SK-N-SH (cell line): ENCODE measurements at regions not wholly inside any gene's neighbourhood (a gene's known extent, or its start where the extent isn't known, plus 50 kb on each side); places are given as distances from the start of the nearest gene placed in this dataset.

ENCODE experiments used
- CTCF ChIA-PET: fragments of 300-600, 350-600 bp; formaldehyde crosslinking; extraction: SDS; loops from one replicate; lab custom pipeline; 2021; lab: Yijun Ruan, JAX
- POLR2A ChIA-PET: fragments of 350-600 bp; sonication (Branson Sonifier 250); formaldehyde crosslinking; extraction: SDS; loops from one replicate; lab custom pipeline; 2020; ENCODE audit warnings: antibody characterized with exemption, inconsistent platforms; lab: Yijun Ruan, JAX
- DNase-seq: peaks from one replicate; pipeline ENCODE4 v3.0.0; 2012
- H2AFZ ChIP-seq: fragments of 200-600 bp; sonication (generic); 2 replicates; pipeline ENCODE4 v1.8.1; 2016; ENCODE audit warnings: antibody characterized with exemption, mild to moderate bottlenecking, low read depth
- H3F3A ChIP-seq: fragments of 200-600 bp; sonication (generic); replicated peaks from 2 replicates; pipeline ENCODE3; 2016; ENCODE audit warnings: antibody characterized with exemption, mild to moderate bottlenecking; ENCODE audit not compliant: insufficient read depth
- H3K27ac ChIP-seq, 2 experiments: fragments of 200-500 bp in 1 of 2; fragments of 200-600 bp in 1 of 2; sonication (Bioruptor generic) in 1 of 2; sonication (generic), shearing (Covaris generic) in 1 of 2; 2 replicates each; pipeline versions ENCODE4 v1.5.1 to v1.6.1; 2014 to 2016; ENCODE audit warnings: low read depth in 2 of 2, inconsistent platforms in 1 of 2, low read length in 1 of 2, mild to moderate bottlenecking in 1 of 2, mixed read lengths in 1 of 2
- H3K27me3 ChIP-seq: fragments of 200-600 bp; sonication (generic), shearing (Covaris generic); 2 replicates; pipeline ENCODE4 v1.6.1; 2016; ENCODE audit warnings: mixed run types; ENCODE audit not compliant: insufficient read depth
- H3K36me3 ChIP-seq, 2 experiments: fragments of 200-500 bp in 1 of 2; fragments of 200-600 bp in 1 of 2; sonication (Bioruptor generic) in 1 of 2; sonication (generic) in 1 of 2; replicated peaks in 1 of 2; 2 replicates each; pipeline versions ENCODE3 to v1.5.1; 2014 to 2016; ENCODE audit warnings: low read length in 1 of 2, mild to moderate bottlenecking in 1 of 2; ENCODE audit not compliant: insufficient read depth in 2 of 2, control insufficient read depth in 1 of 2
- H3K4me1 ChIP-seq, 2 experiments: fragments of 200-500 bp in 1 of 2; fragments of 200-600 bp in 1 of 2; sonication (Bioruptor generic) in 1 of 2; sonication (generic), shearing (Covaris generic) in 1 of 2; 2 replicates each; pipeline versions ENCODE4 v1.5.1 to v1.6.1; 2014 to 2016; ENCODE audit warnings: low read depth in 1 of 2, low read length in 1 of 2, mixed run types in 1 of 2; ENCODE audit not compliant: insufficient read depth in 2 of 2, control insufficient read depth in 1 of 2
- H3K4me2 ChIP-seq: fragments of 200-600 bp; sonication (generic), shearing (Covaris generic); 2 replicates; pipeline ENCODE4 v1.6.1; 2017; ENCODE audit warnings: mixed run types
- H3K4me3 ChIP-seq, 2 experiments: fragments of 200-500 bp in 1 of 2; fragments of 200-600 bp in 1 of 2; sonication (Bioruptor generic) in 1 of 2; sonication (generic), shearing (Covaris generic) in 1 of 2; 2 replicates each; pipeline versions ENCODE4 v1.5.1 to v1.8.1; 2014 to 2016; ENCODE audit warnings: low read depth in 2 of 2, inconsistent platforms in 1 of 2, low read length in 1 of 2, mild to moderate bottlenecking in 1 of 2, mixed read lengths in 1 of 2, moderate library complexity in 1 of 2
- H3K79me2 ChIP-seq: fragments of 200-600 bp; sonication (generic); 2 replicates; pipeline ENCODE4 v1.8.1; 2017; ENCODE audit warnings: mild to moderate bottlenecking; ENCODE audit not compliant: insufficient read depth
- H3K9ac ChIP-seq: fragments of 200-600 bp; sonication (generic); 2 replicates; pipeline ENCODE4 v1.6.1; 2017; ENCODE audit warnings: mixed run types
- H3K9me2 ChIP-seq: fragments of 200-600 bp; sonication (generic); 2 replicates; pipeline ENCODE4 v1.6.1; 2017; ENCODE audit warnings: mixed run types
- H3K9me3 ChIP-seq: fragments of 200-600 bp; sonication (generic); 2 replicates; pipeline ENCODE4 v1.6.1; 2017; ENCODE audit warnings: mixed run types, mild to moderate bottlenecking, moderate library complexity
- H4K20me1 ChIP-seq: fragments of 200-600 bp; sonication (generic); 2 replicates; pipeline ENCODE4 v1.6.1; 2017; ENCODE audit warnings: mild to moderate bottlenecking, mixed run types; ENCODE audit not compliant: insufficient read depth
- CHD2 ChIP-seq: fragments of 150-350 bp; IDR thresholded peaks from 2 replicates; pipeline ENCODE4 v1.6.1; 2018; ENCODE audit warnings: low read length; ENCODE audit not compliant: partially characterized antibody
- ELF1 ChIP-seq: IDR thresholded peaks from 2 replicates; pipeline ENCODE4 v1.4.0; 2012
- EZH2phosphoT487 ChIP-seq: fragments of 200-600 bp; sonication (generic); IDR thresholded peaks from 2 replicates; pipeline ENCODE4 v1.6.1; 2017; ENCODE audit warnings: low read depth, mixed run types, mild to moderate bottlenecking, antibody characterized with exemption, moderate library complexity, borderline replicate concordance
- FOSL2 ChIP-seq: IDR thresholded peaks from 2 replicates; pipeline ENCODE4 v1.4.0; 2012; ENCODE audit warnings: low read depth, mild to moderate bottlenecking, moderate library complexity, borderline replicate concordance
- FOXM1 ChIP-seq: IDR thresholded peaks from 2 replicates; pipeline ENCODE4 v1.4.0; 2012; ENCODE audit warnings: low read depth, mild to moderate bottlenecking
- GABPA ChIP-seq: IDR thresholded peaks from 2 replicates; pipeline ENCODE4 v1.4.0; 2012; ENCODE audit warnings: low read depth, mild to moderate bottlenecking
- GATA2 ChIP-seq: sonication (generic); formaldehyde crosslinking; IDR thresholded peaks from 2 replicates; pipeline ENCODE4 v1.5.0; 2020; ENCODE audit warnings: mild to moderate bottlenecking, missing genetic modification reagents
- IRF3 ChIP-seq: fragments of 150-350 bp; IDR thresholded peaks from 2 replicates; pipeline ENCODE4 v1.6.1; 2016; ENCODE audit warnings: mild to moderate bottlenecking, low read depth, low read length
- JUND ChIP-seq: IDR thresholded peaks from 2 replicates; pipeline ENCODE4 v1.4.0; 2012
- MAX ChIP-seq: IDR thresholded peaks from 2 replicates; pipeline ENCODE4 v1.4.0; 2012; ENCODE audit warnings: low read depth
- MXI1 ChIP-seq: IDR thresholded peaks from 2 replicates; pipeline ENCODE4 v1.6.1; 2012; ENCODE audit warnings: mild to moderate bottlenecking, low read depth, low read length, improper control_type of control experiment
- NRF1 ChIP-seq: IDR thresholded peaks from 2 replicates; pipeline ENCODE4 v1.6.1; 2012; ENCODE audit warnings: low read depth, mild to moderate bottlenecking, low read length
- PBX3 ChIP-seq: IDR thresholded peaks from 2 replicates; pipeline ENCODE4; 2012
- POLR2AphosphoS5 ChIP-seq: IDR thresholded peaks from 2 replicates; pipeline ENCODE4 v1.6.1; 2012; ENCODE audit warnings: low read depth, low read length
- RAD21 ChIP-seq: IDR thresholded peaks from 2 replicates; pipeline ENCODE4 v1.6.1; 2012; ENCODE audit warnings: mild to moderate bottlenecking, low read length
- RXRA ChIP-seq: IDR thresholded peaks from 2 replicates; pipeline ENCODE4 v1.4.0; 2012; ENCODE audit warnings: low read depth, mild to moderate bottlenecking, borderline replicate concordance
- SIN3A ChIP-seq: IDR thresholded peaks from 2 replicates; pipeline ENCODE4 v1.6.1; 2012; ENCODE audit warnings: low read depth, mild to moderate bottlenecking, low read length, moderate library complexity, borderline replicate concordance
- SMC3 ChIP-seq: IDR thresholded peaks from 2 replicates; pipeline ENCODE4 v1.6.1; 2012; ENCODE audit warnings: low read depth, low read length, improper control_type of control experiment
- TAF1 ChIP-seq: IDR thresholded peaks from 2 replicates; pipeline ENCODE4 v1.6.1; 2012; ENCODE audit warnings: low read depth, mild to moderate bottlenecking, low read length, moderate library complexity, borderline replicate concordance
- TCF12 ChIP-seq: IDR thresholded peaks from 2 replicates; pipeline ENCODE4 v1.4.0; 2012
- TEAD4 ChIP-seq: IDR thresholded peaks from 2 replicates; pipeline ENCODE4 v1.4.0; 2012; ENCODE audit warnings: mild to moderate bottlenecking, borderline replicate concordance; ENCODE audit not compliant: insufficient read depth
- USF1 ChIP-seq: IDR thresholded peaks from 2 replicates; pipeline ENCODE4 v1.4.0; 2012; ENCODE audit warnings: low read depth, borderline replicate concordance
- USF2 ChIP-seq: fragments of 150-350 bp; IDR thresholded peaks from 2 replicates; pipeline ENCODE4 v1.6.1; 2017; ENCODE audit warnings: antibody characterized with exemption, low read length, low read depth, borderline replicate concordance
- YY1 ChIP-seq: IDR thresholded peaks from 2 replicates; pipeline ENCODE4 v1.4.0; 2012; ENCODE audit warnings: low read depth, mild to moderate bottlenecking
- ZBTB33 ChIP-seq: IDR thresholded peaks from 2 replicates; pipeline ENCODE4 v1.4.0; 2012; ENCODE audit warnings: low read depth, borderline replicate concordance
- WGBS: methylation state at CpG from one replicate; pipeline ENCODE4 v1.1.6; 2017; ENCODE audit warnings: low lambda C conversion rate; 5-methylcytosine and 5-hydroxymethylcytosine counted together

- CTCF ChIA-PET = interaction anchor here (1.8 kb wide), 1 partner anchor 29 kb away, joined by 5 read pairs; no protein-coding TSS in a partner anchor
- Histone ChIP-seq H3K27me3 (no peaks in the 10 kb centered on the region), H3F3A (no peaks in the 10 kb centered on the region), H3K9me3 (no peaks in the 10 kb centered on the region), H2AFZ (no peak overlapping the region), H3K36me3 (no peaks in the 10 kb centered on the region)
- POLR2A ChIA-PET = no interaction called here
- no peak for TF ChIP-seq JUND
- no peak for TF ChIP-seq GATA2 (CRISPR knock-in tag)
- no peak for TF ChIP-seq GABPA
- TF ChIP-seq YY1 = no peak
- no peak for TF ChIP-seq TAF1
- TF ChIP-seq CHD2 = no peak
- no peak for TF ChIP-seq EZH2phosphoT487
- TF ChIP-seq ELF1 = no peak
- no peak for TF ChIP-seq RXRA
- TF ChIP-seq FOXM1 = no peak
- TF ChIP-seq TEAD4 = no peak
- no peak for TF ChIP-seq PBX3
- TF ChIP-seq RAD21 = no peak
- TF ChIP-seq MAX = no peak
- no peak for TF ChIP-seq FOSL2
- TF ChIP-seq TCF12 = no peak
- TF ChIP-seq IRF3 = no peak
- TF ChIP-seq, all 33 proteins: peak for 0
- no peak overlapping the region for H3K9ac ChIP-seq
- H4K20me1 ChIP-seq = no peaks in the 10 kb centered on the region
- H3K4me2 ChIP-seq = no peak overlapping the region
- H3K27ac ChIP-seq = no peak overlapping the region
- no peak for DNase-seq
- no peaks in the 10 kb centered on the region for H3K9me2 ChIP-seq
- H3K4me1 ChIP-seq = no peaks in the 10 kb centered on the region
- no peak overlapping the region for H3K4me3 ChIP-seq
- WGBS = 7% methylated on average over 2 of the region's 2 CpGs
- H3K79me2 ChIP-seq = no peaks in the 10 kb centered on the region
Measured at GRCh38 chr2:84052043-84052442, 407.0 kb downstream of the SUCLG1 start.

GRCh38 chr2:84048964-84049363 is 410.1 kb downstream of the SUCLG1 start:
- Histone ChIP-seq H3K4me1 (no peaks in the 10 kb centered on the region), H4K20me1 (no peaks in the 10 kb centered on the region), H3F3A (no peaks in the 10 kb centered on the region), H3K36me3 (no peaks in the 10 kb centered on the region), H3K9ac (no peak overlapping the region), H3K27ac (no peak overlapping the region), H3K9me3 (no peaks in the 10 kb centered on the region), H3K4me2 (no peak overlapping the region), H3K79me2 (no peaks in the 10 kb centered on the region), H3K9me2 (no peaks in the 10 kb centered on the region), H2AFZ (no peak overlapping the region), H3K27me3 (no peaks in the 10 kb centered on the region), H3K4me3 (no peak overlapping the region)
- ChIA-PET CTCF (interaction anchor here (1.0 to 1.4 kb wide), 2 partner anchors 26 to 266 kb away, joined by 3 read pairs; no protein-coding TSS in a partner anchor), POLR2A (no interaction called here)
- DNase-seq = no peak
- WGBS = 11% methylated on average over 4 of the region's 4 CpGs
- no peak for TF ChIP-seq FOSL2
- TF ChIP-seq SMC3 = no peak
- TF ChIP-seq GATA2 (CRISPR knock-in tag) = no peak
- no peak for TF ChIP-seq USF2
- TF ChIP-seq MAX = no peak
- TF ChIP-seq MXI1 = no peak
- no peak for TF ChIP-seq ZBTB33
- TF ChIP-seq USF1 = no peak
- no peak for TF ChIP-seq NRF1
- no peak for TF ChIP-seq JUND
- no peak for TF ChIP-seq SIN3A
- no peak for TF ChIP-seq POLR2AphosphoS5
